GM12878 (cell line): ENCODE measurements at regions not wholly inside any gene's neighbourhood (a gene's known extent, or its start where the extent isn't known, plus 50 kb on each side); places are given as distances from the start of the nearest gene placed in this dataset.

Experiments used
- ATAC-seq: fragments of 200-7000 bp; cut with Tn5 transposase; 3 replicates; pipeline ENCODE4 v1.9.1; 2020; ENCODE audit warnings: mild to moderate bottlenecking, moderate library complexity
- BruUV-seq: library from RNA; stranded (reverse); fragments of 400-500 nt; replicated peaks from 2 replicates; lab custom pipeline; 2021; lab: Mats Ljungman, UMichigan
- CTCF ChIA-PET: fragments of 300-600 bp; sonication (Branson Sonifier 250); formaldehyde crosslinking; extraction: SDS; loops from one replicate; lab custom pipeline; 2021; ENCODE audit warnings: inconsistent platforms; lab: Yijun Ruan, JAX
- POLR2A ChIA-PET: fragments of 350-600 bp; formaldehyde crosslinking; extraction: SDS; loops from one replicate; lab custom pipeline; 2021; ENCODE audit warnings: inconsistent platforms; lab: Charles Lee
- RAD21 ChIA-PET: fragments of 300-600 bp; sonication (Branson Sonifier 250); formaldehyde crosslinking; loops from one replicate; lab custom pipeline; 2023; ENCODE audit warnings: antibody characterized with exemption; ENCODE audit not compliant: unreplicated experiment; lab: Charles Lee
- SMC1A ChIA-PET: fragments of 300-600 bp; sonication (Branson Sonifier 250); formaldehyde crosslinking; loops from one replicate; lab custom pipeline; 2023; ENCODE audit not compliant: unreplicated experiment, uncharacterized antibody; lab: Charles Lee
- DNase-seq: peaks from one replicate; pipeline ENCODE4 v3.0.0-alpha.2; 2011; ENCODE audit warnings: low read depth, low spot score
- FAIRE-seq: peaks from 3 replicates; lab custom pipeline; 2011; peaks lifted over from hg19 to GRCh38; lab: Jason Lieb, UNC
- H2AFZ ChIP-seq: 2 replicates; pipeline ENCODE4 v1.6.0; 2011; ENCODE audit warnings: low read depth, low read length, control low read depth; ENCODE audit not compliant: control insufficient read depth
- H3K27ac ChIP-seq: 2 replicates; pipeline ENCODE4 v1.5.1; 2011; ENCODE audit warnings: control low read depth; ENCODE audit not compliant: control insufficient read depth, insufficient read depth
- H3K27me3 ChIP-seq, 2 experiments: replicated peaks in 1 of 2; 2 replicates each; pipeline versions ENCODE4 v1.6.0 to v1.6.1; 2011; ENCODE audit warnings: low read length in 1 of 2; ENCODE audit not compliant: control insufficient read depth in 2 of 2, insufficient read depth in 2 of 2
- H3K36me3 ChIP-seq, 2 experiments: 2 replicates each; pipeline ENCODE4 v1.5.1; 2011; ENCODE audit warnings: low read length in 1 of 2; ENCODE audit not compliant: control insufficient read depth in 2 of 2, insufficient read depth in 2 of 2
- H3K4me1 ChIP-seq: 2 replicates; pipeline ENCODE4 v1.6.1; 2011; ENCODE audit warnings: mild to moderate bottlenecking, low read length, moderate library complexity, mixed read lengths; ENCODE audit not compliant: control insufficient read depth, insufficient read depth
- H3K4me2 ChIP-seq: 2 replicates; pipeline ENCODE4 v1.6.0; 2011; ENCODE audit warnings: control low read depth; ENCODE audit not compliant: control insufficient read depth, insufficient read depth
- H3K4me3 ChIP-seq: fragments of 200-600 bp; sonication (generic); 2 replicates; pipeline ENCODE4 v1.5.1; 2016
- H3K79me2 ChIP-seq: 2 replicates; pipeline ENCODE4 v1.6.0; 2011; ENCODE audit warnings: low read length; ENCODE audit not compliant: control insufficient read depth, insufficient read depth
- H3K9ac ChIP-seq: 2 replicates; pipeline ENCODE4 v1.8.0; 2011; ENCODE audit warnings: low read length, control low read depth, mixed read lengths; ENCODE audit not compliant: control insufficient read depth, insufficient read depth
- H3K9me3 ChIP-seq: replicated peaks from 3 replicates; pipeline ENCODE4 v1.5.1; 2011; ENCODE audit warnings: mild to moderate bottlenecking, low read length; ENCODE audit not compliant: control insufficient read depth, insufficient read depth
- H4K20me1 ChIP-seq: 2 replicates; pipeline ENCODE4 v1.6.0; 2011; ENCODE audit not compliant: control insufficient read depth, insufficient read depth
- ASH2L ChIP-seq: fragments of 300-600, 200-600 bp; sonication (generic); IDR thresholded peaks from 2 replicates; pipeline ENCODE4 v1.6.1; 2017; ENCODE audit warnings: low read depth, mild to moderate bottlenecking, borderline replicate concordance
- ATF2 ChIP-seq: IDR thresholded peaks from 2 replicates; pipeline ENCODE4 v1.6.1; 2012; ENCODE audit warnings: low read length, inconsistent platforms
- ATF3 ChIP-seq: IDR thresholded peaks from 2 replicates; pipeline ENCODE4 v1.6.1; 2011; ENCODE audit warnings: low read depth, mild to moderate bottlenecking, low read length, moderate library complexity, borderline replicate concordance; ENCODE audit errors: extremely low read depth
- BHLHE40 ChIP-seq, 2 experiments: fragments of 450-650 bp in 1 of 2; IDR thresholded peaks; 2 replicates each; pipeline ENCODE4 v1.6.1; 2011 to 2017; ENCODE audit warnings: low read depth in 2 of 2, borderline replicate concordance in 1 of 2, improper control_type of control experiment in 1 of 2, low read length in 1 of 2, mild to moderate bottlenecking in 1 of 2
- HDAC2 ChIP-seq: fragments of 200-600 bp; sonication (generic); IDR thresholded peaks from 2 replicates; pipeline ENCODE4 v1.6.1; 2017
- MXI1 ChIP-seq: fragments of 150-350 bp; IDR thresholded peaks from 2 replicates; pipeline ENCODE4 v1.6.1; 2011; ENCODE audit warnings: low read depth, mild to moderate bottlenecking, inconsistent platforms, low read length, improper control_type of control experiment
- POLR2A ChIP-seq: IDR thresholded peaks from 2 replicates; pipeline ENCODE4 v1.6.1; 2011; ENCODE audit warnings: low read depth, mild to moderate bottlenecking, low read length
- RCOR1 ChIP-seq: conservative IDR thresholded peaks from 2 replicates; pipeline ENCODE4 v1.6.1; 2012; ENCODE audit warnings: low read depth, low read length, improper control_type of control experiment
- REST ChIP-seq: IDR thresholded peaks from 2 replicates; pipeline ENCODE4 v1.6.1; 2012; ENCODE audit warnings: mild to moderate bottlenecking, low read depth, low read length
- RUNX3 ChIP-seq: IDR thresholded peaks from 2 replicates; pipeline ENCODE4 v1.6.1; 2012; ENCODE audit warnings: low read length, inconsistent platforms
- SREBF2 ChIP-seq: IDR thresholded peaks from 2 replicates; pipeline ENCODE4 v1.6.1; 2012; ENCODE audit warnings: mild to moderate bottlenecking, low read length
- ZNF687 ChIP-seq: fragments of 450-650 bp; IDR thresholded peaks from 2 replicates; pipeline ENCODE4 v1.6.1; 2017; ENCODE audit warnings: mild to moderate bottlenecking, moderate library complexity
- WGBS: methylation state at CpG from one replicate; pipeline ENCODE4 v1.1.6; 2016; ENCODE audit warnings: low lambda C conversion rate; ENCODE audit not compliant: insufficient replicate concordance, insufficient coverage; ENCODE audit errors: missing lambda C conversion rate; 5-methylcytosine and 5-hydroxymethylcytosine counted together
- in situ Hi-C: fragments of 300-500 bp; cut with MboI; formaldehyde crosslinking; loops from 9 replicates; pipeline ENCODE4 v1.14.3; 2018; ENCODE audit warnings: mixed read lengths
- intact Hi-C: fragments of 100-400 bp; cut with micrococcal nuclease; formaldehyde crosslinking; loops from one replicate; pipeline ENCODE4 v1.14.2; 2022; ENCODE audit not compliant: unreplicated experiment

GRCh38 chr11:112459001-112459400 is 198.3 kb upstream of the PLET1 start:
- in situ Hi-C loops = no loop called here
- RAD21 ChIA-PET = no interaction called here
- CTCF ChIA-PET = no interaction called here

More at GRCh38 chr11:112459001-112459400, 198.3 kb upstream of the PLET1 start:
- DNase-seq = no peak
- no TSS peak for BruUV-seq
- no peak overlapping the region for H3K27ac ChIP-seq
- no peak overlapping the region for H2AFZ ChIP-seq
- no peak overlapping the region for H3K4me3 ChIP-seq
- intact Hi-C loops = no loop called here
- H3K9me3 ChIP-seq = peaks cover 2% of the 10 kb centered on the region; the same call in 2 of the 3 replicates
- FAIRE-seq = no peak
- no peak for ATAC-seq
- H3K4me2 ChIP-seq = no peak overlapping the region
- TF ChIP-seq HDAC2 (no peak), BHLHE40 (IDR thresholded peaks at IDR 0.05; ENCODE audit: borderline replicate concordance in 1 of 2, low read depth in 2 of 2, low read length in 1 of 2) (no peak), POLR2A (no peak), SREBF2 (no peak), REST (no peak), ZNF687 (no peak), MXI1 (no peak), ASH2L (no peak), RUNX3 (no peak), RCOR1 (no peak), ATF3 (no peak), ATF2 (no peak)
- POLR2A ChIA-PET = no interaction called here
- WGBS = 47% methylated on average over 4 of the region's 4 CpGs
- H3K36me3 ChIP-seq = no peaks in the 10 kb centered on the region
- no peaks in the 10 kb centered on the region; a peak in 1 of 4 replicates for H3K27me3 ChIP-seq
- SMC1A ChIA-PET = no interaction called here
- no peak overlapping the region for H3K9ac ChIP-seq
- H3K4me1 ChIP-seq = no peaks in the 10 kb centered on the region
- H3K79me2 ChIP-seq = no peaks in the 10 kb centered on the region
- H4K20me1 ChIP-seq = no peaks in the 10 kb centered on the region
